ENCODE measurements at regions not wholly inside any gene's neighbourhood (a gene's known extent, or its start where the extent isn't known, plus 50 kb on each side); places are given as distances from the start of the nearest gene placed in this dataset.

DNA sequence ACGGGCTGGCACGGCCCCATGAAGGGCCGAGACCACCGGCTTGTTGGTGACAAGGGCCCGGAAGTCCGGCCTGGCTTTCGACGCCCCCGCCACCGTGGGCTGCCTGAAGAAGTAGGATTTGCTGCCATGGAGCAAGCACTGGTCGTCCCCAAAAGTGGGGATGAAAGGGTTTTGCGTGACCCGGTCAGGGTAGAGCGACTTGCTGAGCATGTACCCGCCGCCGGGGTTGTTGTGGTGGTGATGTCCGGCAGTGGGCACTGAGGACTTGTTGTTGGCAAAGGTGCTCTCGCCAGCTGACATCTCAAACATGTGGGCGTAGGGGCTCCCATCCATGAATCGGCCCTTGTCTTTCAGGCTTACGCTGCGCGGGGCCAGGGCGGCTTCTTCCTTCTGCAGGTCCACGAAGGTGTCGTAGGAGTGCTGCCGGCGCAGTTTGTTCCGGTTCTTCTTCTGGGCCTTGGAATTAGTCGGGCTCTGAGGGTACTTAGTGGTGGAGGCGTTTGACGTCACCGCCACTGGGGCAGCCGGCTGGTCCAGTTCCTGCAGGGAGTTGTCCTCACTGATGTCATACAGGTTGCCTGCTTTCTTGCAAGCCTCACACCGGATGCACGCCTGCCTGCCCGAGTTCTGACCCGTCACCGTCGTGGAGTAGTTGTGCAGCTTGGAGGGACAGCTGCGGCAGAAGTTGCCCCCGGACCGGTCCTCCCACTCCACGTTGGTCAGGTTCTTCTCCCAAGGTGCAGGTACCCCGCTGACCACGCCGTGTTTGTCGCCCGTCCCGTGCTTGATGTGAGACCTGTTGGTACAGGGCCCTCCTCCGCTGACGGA lies 366.6 kb downstream of the EMP1 start:
- Histone ChIP-seq H3K4me2 (no peak overlapping the region), H3K27ac (no peak overlapping the region), H3K27me3 (no peaks in the 10 kb centered on the region), H3K4me3 (no peak overlapping the region), H3K79me2 (no peaks in the 10 kb centered on the region), H3K36me3 (replicated peaks; ENCODE audit: insufficient read depth, low read depth) (no peaks in the 10 kb centered on the region), H3K9me3 (ENCODE audit: low read depth) (no peaks in the 10 kb centered on the region), H4K20me1 (ENCODE audit: insufficient read depth, poor library complexity, severe bottlenecking) (no peaks in the 10 kb centered on the region), H2AFZ (no peak overlapping the region), H3K9me2 (replicated peaks; ENCODE audit: insufficient read depth) (no peaks in the 10 kb centered on the region), H3K4me1 (ENCODE audit: insufficient read depth) (no peaks in the 10 kb centered on the region)
- WGBS (ENCODE audit: low lambda C conversion rate, missing lambda C conversion rate), result 96% methylated on average over 53 of the region's 53 CpGs
- DNase-seq (ENCODE audit: low spot score), result no peak
- TF ChIP-seq CTCF (IDR thresholded peaks at IDR 0.05; ENCODE audit: poor library complexity) (no peak), EZH2phosphoT487 (IDR thresholded peaks at IDR 0.05; ENCODE audit: low read depth, severe bottlenecking, unreplicated experiment) (no peak), EZH2 (IDR thresholded peaks at IDR 0.05; ENCODE audit: borderline replicate concordance) (no peak)

DNA sequence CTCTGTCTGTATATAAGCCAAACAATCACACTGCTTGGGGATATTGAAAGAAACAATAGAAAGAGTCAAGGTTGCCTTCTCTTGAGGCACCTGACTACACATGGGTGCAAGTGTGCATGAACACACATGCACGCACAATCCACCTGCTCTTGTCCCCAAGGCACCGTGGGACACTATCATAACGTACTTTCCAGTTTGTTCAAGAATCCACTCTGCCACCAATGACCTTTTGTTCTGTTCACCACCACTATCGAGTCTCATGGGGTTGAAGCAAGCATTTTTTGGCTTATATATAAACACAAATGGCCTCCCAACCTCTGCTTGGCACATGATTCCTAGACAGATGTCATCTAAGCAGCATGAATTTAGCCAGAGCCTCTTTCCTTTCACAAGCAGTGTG lies 365.4 kb downstream of the EMP1 start:
- no peaks in the 10 kb centered on the region for H3K4me1 ChIP-seq (ENCODE audit: insufficient read depth)
- no peaks in the 10 kb centered on the region for H3K9me2 ChIP-seq (replicated peaks; ENCODE audit: insufficient read depth)
- no peak overlapping the region for H3K27ac ChIP-seq
- no peaks in the 10 kb centered on the region for H3K27me3 ChIP-seq
- no peaks in the 10 kb centered on the region for H3K79me2 ChIP-seq
- H2AFZ ChIP-seq, result no peak overlapping the region
- no peak for DNase-seq (ENCODE audit: low spot score)
- H3K9me3 ChIP-seq (ENCODE audit: low read depth), result no peaks in the 10 kb centered on the region
- WGBS (ENCODE audit: low lambda C conversion rate, missing lambda C conversion rate), result 89% methylated on average over 4 of the region's 4 CpGs
- no peak overlapping the region for H3K4me2 ChIP-seq
- no peaks in the 10 kb centered on the region for H3K36me3 ChIP-seq (replicated peaks; ENCODE audit: insufficient read depth, low read depth)
- no peaks in the 10 kb centered on the region for H4K20me1 ChIP-seq (ENCODE audit: insufficient read depth, poor library complexity, severe bottlenecking)
- no peak overlapping the region for H3K4me3 ChIP-seq
- TF ChIP-seq EZH2phosphoT487 (IDR thresholded peaks at IDR 0.05; ENCODE audit: low read depth, severe bottlenecking, unreplicated experiment), result no peak
- no peak for TF ChIP-seq CTCF (IDR thresholded peaks at IDR 0.05; ENCODE audit: poor library complexity)
- TF ChIP-seq EZH2 (IDR thresholded peaks at IDR 0.05; ENCODE audit: borderline replicate concordance), result no peak

DNA sequence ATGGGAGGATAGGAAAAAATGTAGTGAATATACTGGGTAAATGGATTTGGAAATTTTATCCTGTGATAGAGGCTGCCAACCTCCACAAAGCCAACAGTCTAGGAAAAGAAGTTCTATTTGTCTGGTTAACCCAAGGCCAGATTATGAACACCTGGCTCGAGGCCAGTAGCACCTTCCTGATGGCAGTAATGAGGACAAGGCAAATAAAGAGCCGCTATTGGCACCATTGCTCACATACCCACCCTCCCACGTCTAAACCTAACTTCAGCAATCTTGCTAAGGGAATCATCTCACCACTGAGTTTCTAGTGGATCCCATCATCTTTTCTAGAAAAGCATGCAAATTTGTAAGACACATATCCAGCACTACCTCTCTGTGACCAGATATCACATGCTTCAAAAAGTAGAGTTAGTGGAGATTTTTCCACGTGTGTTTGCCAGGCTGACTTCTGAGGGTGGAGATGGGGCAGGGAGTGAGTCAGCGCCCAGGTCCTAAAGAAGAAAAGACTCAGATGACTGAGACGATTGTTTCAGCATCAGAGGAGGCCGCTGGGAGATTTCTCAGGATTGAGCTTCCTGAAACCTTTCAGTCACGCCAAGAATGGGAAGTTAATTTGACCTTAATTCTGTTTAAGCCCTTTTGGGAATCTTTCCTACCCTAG lies 362.9 kb downstream of the EMP1 start:
- Histone ChIP-seq H3K27me3 (no peaks in the 10 kb centered on the region), H3K9me2 (replicated peaks; ENCODE audit: insufficient read depth) (no peaks in the 10 kb centered on the region), H4K20me1 (ENCODE audit: insufficient read depth, poor library complexity, severe bottlenecking) (no peaks in the 10 kb centered on the region), H2AFZ (no peak overlapping the region), H3K79me2 (no peaks in the 10 kb centered on the region), H3K27ac (no peak overlapping the region), H3K4me3 (no peak overlapping the region), H3K36me3 (replicated peaks; ENCODE audit: insufficient read depth, low read depth) (no peaks in the 10 kb centered on the region), H3K9me3 (ENCODE audit: low read depth) (no peaks in the 10 kb centered on the region), H3K4me1 (ENCODE audit: insufficient read depth) (no peaks in the 10 kb centered on the region), H3K4me2 (no peak overlapping the region)
- TF ChIP-seq CTCF (IDR thresholded peaks at IDR 0.05; ENCODE audit: poor library complexity) (no peak), EZH2 (IDR thresholded peaks at IDR 0.05; ENCODE audit: borderline replicate concordance) (no peak), EZH2phosphoT487 (IDR thresholded peaks at IDR 0.05; ENCODE audit: low read depth, severe bottlenecking, unreplicated experiment) (no peak)
- no peak for DNase-seq (ENCODE audit: low spot score)
- 83% methylated on average over 8 of the region's 8 CpGs for WGBS (ENCODE audit: low lambda C conversion rate, missing lambda C conversion rate)
